ENCODE measurements at regions not wholly inside any gene's neighbourhood (a gene's known extent, or its start where the extent isn't known, plus 50 kb on each side); places are given as distances from the start of the nearest gene placed in this dataset.

- Histone ChIP-seq H3K9me3 (ENCODE audit: low read length) (no peaks in the 10 kb centered on the region), H3K27me3 (ENCODE audit: control insufficient read depth in 1 of 2, insufficient read depth in 2 of 2, low read length in 2 of 2) (peaks cover 4 to 46% of the 10 kb centered on the region in 2 experiments; a peak in 4 of 5 replicates), H3K4me1 (ENCODE audit: insufficient read depth, low read length) (no peaks in the 10 kb centered on the region), H4K20me1 (ENCODE audit: insufficient read depth, low read length) (no peaks in the 10 kb centered on the region), H3K27ac (ENCODE audit: extremely low read length, insufficient read depth, low read length) (no peak overlapping the region), H3K79me2 (ENCODE audit: insufficient read depth, low read length) (no peaks in the 10 kb centered on the region), H3K9ac (ENCODE audit: insufficient read depth, low read depth, low read length) (no peak overlapping the region), H3K4me3 (replicated peaks in 1 of 3; ENCODE audit: insufficient read depth in 1 of 3, low read depth in 2 of 3, low read length in 3 of 3) (no peak overlapping the region), H3K4me2 (ENCODE audit: low read depth, low read length) (no peak overlapping the region), H3K36me3 (replicated peaks in 1 of 2; ENCODE audit: control insufficient read depth in 1 of 2, insufficient read depth in 2 of 2, low read length in 2 of 2) (no peaks in the 10 kb centered on the region), H2AFZ (ENCODE audit: low read length) (no peak overlapping the region)
- BruUV-seq (replicated peaks): no TSS peak
- POLR2A ChIA-PET: no interaction called here
- intact Hi-C loops (cut with micrococcal nuclease; ENCODE audit: unreplicated experiment): no loop called here
- DNase-seq (ENCODE audit: low spot score) (no peak), FAIRE-seq (no peak), ATAC-seq (no peak)
- CTCF ChIA-PET (ENCODE audit: low intra/inter-chr PET ratio, low total read pairs): no interaction called here
- TF ChIP-seq HMG20B (CRISPR knock-in tag; conservative IDR thresholded peaks at IDR 0.05) (no peak), TAF1 (CRISPR knock-in tag; IDR thresholded peaks at IDR 0.05) (no peak), ZNF333 (CRISPR knock-in tag; IDR thresholded peaks at IDR 0.05; ENCODE audit: borderline replicate concordance) (no peak), ZSCAN29 (CRISPR knock-in tag; conservative IDR thresholded peaks at IDR 0.05) (no peak), KDM4B (CRISPR knock-in tag; IDR thresholded peaks at IDR 0.05) (no peak), ZBTB34 (CRISPR knock-in tag; IDR thresholded peaks at IDR 0.05) (no peak), GABPA (IDR thresholded peaks at IDR 0.05; ENCODE audit: low read depth, low read length) (no peak), GABPA (CRISPR knock-in tag; IDR thresholded peaks at IDR 0.05; ENCODE audit: low read depth) (no peak), CBX1 (IDR thresholded peaks at IDR 0.05; ENCODE audit: low read depth) (no peak), ZNF513 (CRISPR knock-in tag; conservative IDR thresholded peaks at IDR 0.05) (no peak), ZNF451 (CRISPR knock-in tag; IDR thresholded peaks at IDR 0.05) (no peak), CBFB (CRISPR knock-in tag; IDR thresholded peaks at IDR 0.05) (no peak), ISL2 (CRISPR knock-in tag; IDR thresholded peaks at IDR 0.05) (no peak), RBM39 (IDR thresholded peaks at IDR 0.05; ENCODE audit: low read depth, low read length, poor library complexity, severe bottlenecking) (no peak), ZSCAN31 (CRISPR knock-in tag; IDR thresholded peaks at IDR 0.05; ENCODE audit: low read depth) (no peak), HOXA9 (CRISPR knock-in tag; IDR thresholded peaks at IDR 0.05; ENCODE audit: borderline replicate concordance) (no peak), CBX5 (CRISPR knock-in tag; IDR thresholded peaks at IDR 0.05; ENCODE audit: borderline replicate concordance) (no peak)
- 13% methylated on average over 6 of the region's 8 CpGs for WGBS (ENCODE audit: low lambda C conversion rate)
- in situ Hi-C loops (cut with HindIII; ENCODE audit: extremely low pct_ligation_motif_present, low pct_unique_long_range_greater_than_20kb): no loop called here
Observed at GRCh38 chr10:131549116-131549515, 237.6 kb upstream of the TCERG1L start.
